Activated CD4-positive, alpha-beta T cell treated with anti-CD3 and anti-CD28 coated beads for 48 hours (primary cell): ENCODE measurements at regions not wholly inside any gene's neighbourhood (a gene's known extent, or its start where the extent isn't known, plus 50 kb on each side); places are given as distances from the start of the nearest gene placed in this dataset.

Experiments
- DNase-seq: peaks from one replicate; pipeline ENCODE4 v3.0.0-alpha.2; 2020

DNA sequence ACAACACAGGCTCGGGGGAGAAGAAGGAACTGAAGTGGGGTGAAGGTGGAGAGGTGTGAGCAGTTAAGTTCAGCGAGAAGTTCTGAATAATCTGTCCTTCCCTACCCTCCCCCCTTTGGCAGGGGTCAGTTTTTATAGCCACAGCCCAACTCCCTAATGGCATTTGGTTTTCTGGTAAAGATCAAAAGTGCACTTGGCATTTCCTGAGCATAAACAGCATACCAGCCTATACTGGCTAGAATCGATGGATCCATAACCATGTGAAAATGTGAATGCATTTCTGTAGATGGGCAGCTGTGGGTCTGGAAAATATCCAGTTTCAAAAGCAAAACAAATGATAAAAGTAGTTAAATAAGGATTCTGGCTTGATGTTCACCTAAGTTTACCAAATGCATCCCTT lies 410.9 kb downstream of the PLK2 start:
- DNase-seq, result no peak

DNA sequence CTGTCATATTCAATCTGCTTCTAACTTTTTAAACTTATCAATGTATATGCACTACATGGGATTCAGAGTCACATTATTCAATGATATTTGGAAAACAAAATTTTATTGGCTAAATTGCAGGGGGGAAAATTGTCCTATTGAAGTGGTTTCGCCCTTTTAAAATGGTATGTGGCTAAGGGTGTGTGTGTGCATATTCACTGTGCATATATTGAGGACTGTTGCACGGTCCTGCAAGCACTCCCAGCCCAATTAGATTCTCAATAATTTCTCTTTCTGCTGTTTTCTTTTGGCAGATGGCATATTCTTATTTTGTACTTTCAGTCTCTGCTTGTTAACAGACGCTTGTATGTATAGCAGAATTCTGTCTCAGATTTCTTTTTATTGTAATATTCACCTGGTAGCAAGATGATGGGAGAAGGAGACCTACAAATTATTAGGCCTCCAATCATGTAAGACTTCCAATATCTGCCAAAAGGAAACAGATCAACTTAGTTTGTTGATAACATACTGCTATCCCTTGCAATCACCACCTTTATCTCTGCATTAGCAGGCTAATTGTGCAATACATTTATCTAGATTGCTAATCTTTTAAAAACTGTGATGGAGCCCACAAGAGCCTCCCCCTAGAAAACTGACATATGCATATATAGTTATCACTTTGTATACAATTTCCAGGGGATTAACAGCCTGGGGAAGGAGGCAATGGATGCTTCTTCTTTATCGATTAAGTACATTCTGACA lies 411.5 kb downstream of the PLK2 start:
- DNase-seq, result no peak

DNA sequence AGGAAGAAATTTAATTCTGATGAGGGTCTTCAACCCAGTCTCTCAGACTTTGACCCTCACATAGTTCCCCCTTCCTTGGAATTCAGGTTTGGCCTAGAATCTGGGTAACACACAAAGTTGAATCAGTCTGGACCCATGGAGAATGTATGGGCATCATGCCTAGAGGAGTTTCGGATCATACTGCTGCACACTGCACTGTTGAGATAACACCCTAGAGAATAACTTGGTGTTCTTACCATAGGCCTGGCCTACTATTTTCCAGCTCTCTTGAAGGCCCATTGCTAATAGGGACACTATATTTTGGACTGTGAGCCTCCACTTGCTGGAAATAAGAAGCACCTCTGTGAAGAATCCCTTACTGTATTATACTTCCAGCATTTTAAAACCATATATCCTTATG lies 413.5 kb downstream of the PLK2 start:
- no peak for DNase-seq

DNA sequence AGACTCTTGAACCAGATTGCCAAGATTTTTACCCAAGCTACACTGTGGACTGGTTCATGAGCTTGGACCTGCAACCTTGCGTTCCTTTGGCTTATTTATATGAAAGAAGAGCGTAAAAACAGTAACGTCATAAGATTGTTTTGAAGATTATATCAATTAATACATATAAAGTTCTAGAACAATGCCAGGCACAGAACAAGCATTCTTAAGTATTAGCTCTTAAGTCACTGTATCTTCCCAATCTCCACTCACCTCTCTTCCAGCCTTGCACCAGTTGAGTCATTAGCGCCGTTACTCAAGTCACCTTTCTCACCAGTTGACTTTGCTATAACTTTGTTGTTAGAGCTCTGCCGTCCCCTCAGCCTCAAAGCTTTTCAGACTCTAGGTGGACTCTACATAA lies 415.7 kb downstream of the PLK2 start:
- DNase-seq, result no peak

DNA sequence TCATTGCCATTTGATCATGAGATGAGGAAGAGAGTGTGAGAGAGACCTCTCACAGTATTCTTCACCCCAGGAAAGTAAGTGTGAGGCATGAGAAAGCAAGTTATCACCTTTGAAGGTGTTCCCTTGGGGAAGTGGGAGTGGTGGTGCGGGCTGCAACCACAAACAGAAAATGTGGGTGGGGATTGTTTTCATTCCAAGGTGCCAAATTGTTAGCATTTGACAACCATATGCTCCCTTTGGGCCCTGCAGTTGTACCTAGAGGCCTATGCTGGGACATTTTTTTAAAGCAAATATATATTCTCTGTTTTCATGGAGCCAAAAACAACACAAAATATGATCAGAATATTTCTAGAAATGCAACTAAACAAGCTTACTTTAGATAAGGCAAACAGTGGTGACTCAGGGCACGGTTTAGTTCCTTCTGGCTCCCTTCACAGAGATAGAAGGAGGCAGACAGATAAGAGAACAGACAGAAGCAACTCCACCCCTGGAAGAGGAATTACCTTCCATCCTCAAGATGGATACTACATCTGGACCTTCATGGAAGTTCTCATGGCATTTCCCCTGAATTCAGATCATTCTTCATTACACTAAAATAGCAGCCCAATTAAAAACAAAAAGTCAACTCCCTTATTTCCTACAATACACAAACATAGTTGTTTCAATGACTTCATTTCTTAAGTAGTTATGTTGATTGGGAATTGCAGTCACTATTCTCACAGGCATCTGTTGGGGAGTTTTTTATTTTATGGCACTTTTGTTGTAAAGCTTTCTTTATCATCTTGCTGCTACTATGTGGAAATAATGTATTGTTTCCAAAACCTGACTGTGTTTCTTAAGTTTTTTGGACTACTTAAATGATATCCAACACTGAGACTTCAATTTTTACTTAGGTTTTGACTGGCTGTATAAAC lies 416.6 kb downstream of the PLK2 start:
- DNase-seq, result no peak

DNA sequence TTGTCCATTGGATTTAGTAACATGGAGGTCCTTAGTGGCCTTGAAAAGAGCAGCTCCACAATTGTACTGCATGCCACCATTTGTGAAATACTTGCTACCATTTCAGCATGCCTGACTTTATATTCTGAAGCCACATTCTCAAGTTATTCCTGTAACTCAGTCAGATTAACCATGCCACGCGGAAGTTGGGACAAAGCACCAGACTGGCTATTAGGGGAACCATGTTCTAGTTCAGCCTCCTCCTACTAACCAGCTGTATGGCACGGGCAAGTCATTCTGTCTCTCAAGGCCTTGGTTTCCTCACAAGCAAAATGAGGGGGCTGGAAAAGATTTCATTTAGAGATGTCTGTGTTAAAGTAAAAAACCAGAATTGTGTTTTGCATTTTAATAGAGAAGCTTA lies 418.0 kb downstream of the PLK2 start:
- no peak for DNase-seq

DNA sequence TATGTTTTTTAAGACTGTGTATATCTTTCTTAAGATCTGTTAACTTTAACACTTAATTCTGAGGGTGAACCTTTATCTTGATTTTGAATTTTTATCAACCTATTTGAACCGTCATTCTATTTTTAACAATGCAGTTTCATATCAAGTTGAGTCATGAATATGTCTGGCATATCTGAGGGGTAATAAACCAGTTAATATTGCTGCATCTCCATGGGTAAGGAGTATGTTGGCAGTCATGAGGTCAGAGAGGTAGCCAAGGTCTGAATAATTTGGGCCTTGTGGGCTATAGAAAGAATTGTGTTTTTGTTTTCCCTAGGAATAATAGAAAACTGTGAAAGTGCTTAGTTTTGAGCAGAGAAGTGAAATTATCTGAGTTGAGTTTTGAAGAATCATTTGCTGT lies 419.0 kb downstream of the PLK2 start:
- no peak for DNase-seq

DNA sequence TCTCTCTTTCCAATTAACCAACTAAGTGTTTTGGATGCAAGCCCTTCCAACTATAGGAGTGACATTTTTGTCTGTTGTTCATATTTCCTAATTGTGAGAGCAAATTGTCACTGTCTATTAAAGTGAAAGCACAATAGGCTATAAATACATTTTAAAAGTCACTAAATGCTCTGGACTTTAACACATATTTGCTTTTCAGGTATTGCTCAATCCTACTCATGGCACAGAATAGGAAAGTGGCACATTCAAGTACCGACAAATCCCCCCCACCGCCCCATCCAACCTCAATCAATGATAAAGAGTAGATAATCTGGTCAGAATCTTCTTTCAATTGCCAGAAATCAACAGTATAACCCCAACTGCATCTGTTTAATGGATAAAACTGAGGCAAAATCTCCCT lies 419.8 kb downstream of the PLK2 start:
- DNase-seq, result no peak

DNA sequence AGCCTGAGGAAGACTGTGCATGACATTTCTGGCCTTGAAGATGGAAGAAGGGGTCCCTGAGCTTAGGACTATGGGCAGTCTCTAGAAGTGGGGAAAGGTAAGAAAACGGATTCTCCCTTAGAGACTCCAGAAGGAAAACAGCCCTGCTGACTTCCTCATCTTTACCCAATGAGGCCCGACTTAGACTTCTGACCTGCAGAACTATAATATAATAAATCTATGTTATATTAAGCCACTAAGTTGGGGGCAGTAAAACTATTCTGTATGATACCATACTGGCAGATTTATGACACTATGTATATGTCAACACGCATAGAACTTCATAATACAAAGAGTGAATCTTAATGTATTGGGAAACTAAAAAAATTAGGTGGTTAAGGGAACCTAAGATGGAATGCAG lies 422.0 kb downstream of the PLK2 start:
- no peak for DNase-seq

DNA sequence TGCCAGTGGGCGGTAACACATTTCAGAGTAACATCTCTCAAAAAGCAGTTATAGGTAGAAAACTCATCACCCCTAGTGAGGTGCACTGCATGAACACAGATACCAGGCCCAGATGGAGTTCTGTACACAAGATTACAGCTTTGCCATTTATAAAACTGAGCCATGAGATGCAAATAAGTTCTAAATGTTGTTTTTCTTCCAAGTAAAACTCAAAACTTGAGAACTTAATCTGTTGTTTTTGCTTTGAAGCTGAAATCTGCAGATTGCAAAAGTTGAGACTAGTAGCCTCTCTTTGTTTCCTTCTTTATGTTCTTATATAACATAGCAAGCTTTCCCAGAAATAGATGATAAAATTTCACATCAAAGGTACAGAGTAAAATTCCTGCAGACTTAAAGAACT lies 434.1 kb downstream of the PLK2 start:
- no peak for DNase-seq

DNA sequence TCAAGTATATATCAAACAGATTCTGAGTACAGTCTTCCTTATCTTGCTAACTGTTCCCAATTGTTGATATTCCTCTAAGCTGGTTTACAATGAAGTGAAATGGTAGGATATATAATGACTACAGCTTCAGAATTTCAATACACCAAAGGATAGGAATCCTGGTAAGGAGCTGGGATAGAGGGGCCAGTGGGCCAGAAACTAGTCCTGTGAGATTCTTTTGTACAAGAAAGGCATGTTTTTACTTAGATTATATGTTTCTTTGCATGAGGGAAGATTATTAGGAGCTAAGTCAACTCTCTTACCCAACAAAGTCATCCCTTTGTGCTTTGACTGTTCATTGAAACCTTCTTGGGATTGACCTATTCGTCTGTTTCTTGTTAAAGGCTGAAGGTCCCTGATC lies 435.7 kb downstream of the PLK2 start:
- no peak for DNase-seq

DNA sequence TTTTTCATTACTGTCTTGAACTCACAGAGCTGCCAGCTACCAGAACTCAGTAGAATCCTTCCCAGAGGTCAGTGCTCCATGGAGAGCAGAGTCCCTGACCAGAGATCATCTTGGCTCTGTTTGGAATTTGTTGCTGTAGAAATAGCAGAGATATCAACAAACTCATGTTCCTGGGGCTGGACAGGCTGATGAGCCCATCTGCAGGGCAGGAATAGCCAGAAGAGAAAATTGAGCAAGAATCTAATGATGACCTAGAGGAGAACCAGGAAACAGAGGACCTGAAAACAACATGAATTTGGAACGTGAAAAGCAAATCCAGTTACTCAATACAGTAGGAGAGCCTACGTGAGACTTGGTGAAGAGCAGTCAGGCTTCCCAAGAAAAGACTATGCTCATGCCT lies 437.8 kb downstream of the PLK2 start:
- DNase-seq, result no peak

DNA sequence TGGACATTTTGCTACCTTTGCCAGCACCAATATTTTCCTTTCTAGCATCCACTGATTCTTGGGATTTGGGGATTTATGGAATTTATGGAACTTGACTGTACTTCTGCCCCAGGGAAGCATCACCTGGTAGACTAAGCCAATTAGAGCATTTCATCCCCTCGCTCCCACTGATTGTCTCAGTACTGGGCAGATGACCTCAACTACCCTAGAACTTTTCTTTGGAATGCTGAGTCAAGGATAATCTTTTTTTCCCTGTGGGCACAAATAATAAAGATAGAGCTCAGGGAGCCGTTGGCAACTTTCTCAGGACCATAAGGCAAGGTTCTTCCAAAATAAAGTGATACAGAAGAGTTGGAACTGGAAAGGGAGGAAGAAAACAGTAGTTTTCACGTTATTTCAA lies 438.4 kb downstream of the PLK2 start:
- DNase-seq, result no peak

DNA sequence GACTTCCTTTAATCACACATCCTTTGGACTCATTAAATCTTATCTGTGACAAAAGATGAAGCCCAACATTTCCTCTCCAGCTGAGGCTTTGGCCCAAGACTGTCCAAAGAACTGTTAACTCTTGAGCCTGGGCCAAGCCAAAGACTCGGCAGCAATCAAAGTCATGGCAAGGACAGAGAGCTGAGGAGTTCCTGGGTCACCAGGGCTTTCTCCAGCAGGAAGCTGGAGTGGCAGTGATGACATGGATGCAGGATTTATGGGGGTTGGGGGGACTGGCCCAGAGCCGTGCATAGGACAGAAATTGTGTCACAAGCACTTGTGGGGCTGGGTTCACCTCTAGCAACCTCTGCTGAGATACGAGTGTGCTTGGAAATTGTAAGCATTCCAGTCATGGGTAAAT lies 440.3 kb downstream of the PLK2 start:
- DNase-seq, result no peak

DNA sequence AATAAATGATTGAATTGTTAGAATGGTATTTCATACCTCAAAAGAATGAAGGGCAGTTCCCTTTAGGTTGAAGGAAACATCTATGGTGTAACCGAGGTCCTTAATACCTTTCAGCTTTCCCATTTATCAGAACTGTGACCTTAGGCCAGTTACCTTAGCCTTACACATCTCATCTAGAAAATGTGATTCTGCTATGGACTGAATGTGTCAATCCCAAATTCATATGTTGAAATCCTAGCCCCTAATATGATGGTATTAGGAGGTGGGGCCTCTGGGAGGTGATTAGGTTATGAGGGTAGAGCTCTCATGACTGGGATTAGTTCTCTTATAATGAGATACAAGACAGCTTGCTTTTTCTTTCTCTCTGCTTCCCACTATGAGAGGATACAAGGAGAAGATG lies 441.9 kb downstream of the PLK2 start:
- DNase-seq, result no peak

DNA sequence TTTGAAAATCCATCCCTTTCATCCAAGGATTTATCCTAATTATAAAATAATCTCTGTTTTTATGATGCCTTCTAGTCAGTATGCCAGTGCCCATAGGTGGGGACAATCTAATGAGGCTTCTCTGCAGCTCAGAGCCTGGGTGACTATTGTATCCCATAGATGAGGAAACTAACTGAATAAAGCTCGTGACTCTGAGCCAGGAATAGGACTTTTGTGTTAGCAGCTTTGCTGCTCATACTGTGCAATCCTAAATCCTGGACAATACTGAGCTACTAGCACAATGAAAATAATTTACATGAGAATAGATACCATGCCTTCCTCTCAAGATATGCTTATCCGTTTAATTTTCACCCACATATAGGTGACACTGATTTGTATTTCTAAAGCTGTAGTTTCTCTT lies 443.0 kb downstream of the PLK2 start:
- no peak for DNase-seq

DNA sequence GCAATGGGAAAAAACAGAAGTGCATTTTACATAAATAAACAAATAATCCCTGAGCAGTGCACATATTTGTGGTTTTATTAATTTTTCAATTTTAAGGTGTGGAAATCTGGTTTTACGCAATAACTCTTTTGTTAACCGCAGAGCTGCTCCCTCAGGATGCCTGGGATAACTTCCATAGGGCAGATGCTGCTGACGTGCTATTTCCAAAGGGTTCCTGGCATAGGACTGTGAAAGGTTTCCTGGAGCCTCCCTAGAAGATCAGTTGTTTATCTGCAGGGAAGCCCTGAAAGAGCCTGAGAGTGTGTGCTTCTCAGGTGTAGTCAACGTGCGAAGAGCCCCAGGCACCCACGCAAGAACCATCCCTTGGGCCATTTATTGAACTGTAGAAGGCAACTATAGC lies 443.5 kb downstream of the PLK2 start:
- no peak for DNase-seq

DNA sequence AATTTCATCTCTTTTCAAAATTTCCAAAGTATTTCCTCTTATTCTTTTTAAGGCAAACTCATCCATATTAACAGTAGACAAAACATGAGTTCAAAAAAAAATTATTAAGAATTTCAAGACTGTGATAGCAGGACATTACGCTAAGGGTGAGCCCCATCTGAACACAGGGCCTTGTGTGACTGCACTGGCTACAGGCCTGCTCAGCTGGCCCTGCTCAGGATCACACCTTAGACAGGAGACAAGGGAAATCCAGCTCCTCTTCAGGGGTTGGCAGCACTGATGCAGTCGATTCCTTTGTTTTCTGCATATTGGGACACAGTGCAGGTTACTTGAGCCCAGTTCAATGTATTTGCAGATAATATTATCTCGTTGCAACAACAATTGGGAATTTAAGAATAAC lies 444.7 kb downstream of the PLK2 start:
- no peak for DNase-seq

DNA sequence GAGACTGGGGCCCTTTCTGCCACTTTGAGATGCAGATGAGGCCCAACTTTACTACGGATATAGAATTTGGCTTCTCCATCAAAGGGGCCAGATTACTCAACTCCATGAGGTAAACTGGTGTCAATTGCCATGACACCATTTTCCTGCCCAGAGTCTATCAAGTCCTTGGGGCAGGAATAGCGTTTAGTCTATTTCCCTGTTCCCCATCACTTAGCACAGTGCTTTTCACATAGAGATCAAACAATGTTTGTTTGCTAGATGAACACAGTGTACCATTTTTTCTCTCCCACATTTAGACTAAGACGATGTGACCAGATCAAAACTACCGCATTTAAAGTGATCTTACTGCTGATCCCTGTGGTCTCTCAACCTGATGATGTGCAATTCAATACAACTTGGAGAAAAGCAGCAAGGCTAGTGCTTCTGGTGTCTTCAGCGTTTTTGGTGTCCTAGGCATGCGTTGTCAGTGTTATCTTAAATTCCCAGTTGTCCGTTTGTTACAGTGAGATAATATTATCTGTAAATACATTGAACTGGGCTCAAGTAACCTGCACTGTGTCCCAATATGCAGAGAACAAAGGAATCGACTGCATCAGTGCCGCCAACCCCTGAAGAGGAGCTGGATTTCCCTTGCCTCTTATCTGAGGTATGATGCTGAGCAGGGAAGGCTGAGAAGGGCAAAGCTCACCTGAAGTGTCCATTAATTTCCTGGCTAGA lies 446.2 kb downstream of the PLK2 start:
- DNase-seq, result no peak

DNA sequence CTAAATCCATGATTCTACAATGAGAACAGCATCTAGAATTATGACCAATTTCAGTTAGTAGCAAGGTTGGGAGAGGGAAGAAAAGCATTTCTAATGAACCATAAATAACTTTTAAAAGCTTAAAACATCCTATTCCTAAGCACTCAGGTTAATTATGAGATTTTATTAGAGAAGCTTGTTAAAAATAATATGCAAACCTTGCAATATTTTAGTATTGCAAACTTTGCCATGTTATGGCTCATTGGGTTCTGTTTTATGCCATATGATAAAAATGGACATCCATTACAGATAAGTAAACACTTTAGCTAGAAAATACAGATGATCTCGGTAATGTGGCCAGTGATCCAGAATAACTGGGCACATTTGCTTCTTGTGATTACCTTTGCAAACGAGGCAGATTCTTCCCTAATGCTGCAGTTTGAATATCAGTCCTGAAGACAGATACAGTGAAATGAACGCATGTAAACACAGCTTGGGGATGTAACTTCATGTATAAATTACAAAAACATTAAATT lies 447.0 kb downstream of the PLK2 start:
- DNase-seq, result no peak

DNA sequence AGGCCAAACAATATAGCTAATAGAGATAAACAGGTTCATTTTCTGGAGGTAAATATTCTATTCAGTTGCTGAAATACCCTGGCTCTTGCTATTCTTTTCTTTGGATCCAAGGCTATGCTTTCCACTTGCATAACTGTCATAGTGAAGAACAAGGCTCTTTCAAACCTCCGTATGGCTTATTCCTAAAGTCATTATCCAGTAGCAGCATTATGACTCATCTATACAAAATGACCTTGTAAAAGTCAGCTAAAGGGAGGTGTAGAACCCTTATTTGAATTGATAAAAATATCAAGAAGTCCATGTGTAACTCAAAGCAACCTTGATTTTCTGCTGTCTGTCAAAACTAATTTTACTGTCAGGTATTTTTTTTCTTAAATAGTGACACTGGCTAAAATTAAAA lies 447.8 kb downstream of the PLK2 start:
- no peak for DNase-seq

DNA sequence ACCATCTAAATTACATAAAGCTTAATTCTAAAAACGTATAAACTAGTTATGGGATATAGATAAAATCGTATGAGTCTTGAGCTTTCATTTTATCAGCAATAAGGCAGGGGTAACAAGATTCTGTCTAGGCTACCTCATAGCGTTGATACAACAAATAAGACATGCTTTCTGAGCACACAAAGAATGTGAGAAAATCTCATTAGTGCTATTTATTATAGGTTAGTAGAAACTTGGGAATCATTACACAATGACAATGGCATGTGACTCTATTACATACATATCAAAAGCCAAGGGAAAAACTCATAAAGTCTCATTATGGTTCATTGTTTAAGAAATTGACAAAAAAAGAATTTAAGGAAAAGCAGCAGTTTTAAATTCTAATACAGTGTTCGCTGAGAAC lies 448.6 kb downstream of the PLK2 start:
- no peak for DNase-seq

DNA sequence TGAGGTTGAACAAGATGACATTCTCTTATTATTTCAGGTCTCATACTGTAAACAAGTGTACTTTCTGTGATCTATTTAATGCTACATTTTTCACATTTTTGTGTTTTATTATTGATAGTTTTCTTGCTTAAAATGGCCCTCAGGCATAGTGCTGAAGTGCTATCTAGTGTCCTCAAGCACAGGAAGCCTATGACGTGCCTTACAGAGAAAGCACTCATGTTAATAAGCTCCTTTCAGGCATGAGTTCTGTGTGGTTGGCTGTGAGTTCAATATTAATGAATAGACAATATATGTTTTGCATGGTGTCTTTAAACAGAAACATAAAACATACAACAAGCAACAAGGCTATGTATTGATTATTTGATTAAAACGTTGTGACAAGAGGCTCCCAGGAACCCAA lies 450.1 kb downstream of the PLK2 start:
- DNase-seq, result no peak

DNA sequence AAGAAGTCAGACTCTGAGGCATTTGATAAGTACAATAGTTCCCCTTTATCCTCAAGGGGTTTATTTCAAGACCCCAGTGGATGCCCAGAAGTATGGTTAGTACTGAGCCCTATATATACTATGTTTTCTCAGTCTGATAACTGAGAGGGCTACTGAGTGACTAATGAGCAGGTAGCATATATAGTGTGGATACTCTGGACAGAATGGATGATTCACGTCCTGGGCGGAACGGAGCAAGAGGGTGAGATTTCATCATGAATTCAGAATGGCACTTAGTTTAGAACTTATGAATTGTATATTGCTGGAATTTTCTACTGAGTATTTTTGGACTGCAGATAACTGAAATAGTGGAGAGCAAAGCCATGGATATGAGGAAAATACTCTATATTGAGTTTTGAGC lies 457.6 kb downstream of the PLK2 start:
- DNase-seq, result no peak
